Testis (tissue), 2 donors: ENCODE measurements at regions not wholly inside any gene's neighbourhood (a gene's known extent, or its start where the extent isn't known, plus 50 kb on each side); places are given as distances from the start of the nearest gene placed in this dataset.

ENCODE experiments used
- POLR2A ChIP-seq: fragments of 450-650 bp; IDR thresholded peaks from one replicate; pipeline ENCODE4 v1.6.1; 2017; ENCODE audit warnings: antibody characterized with exemption, mild to moderate bottlenecking, moderate library complexity
- TF ChIP-seq, protein P1 (sequence below), 3 experiments: fragments of 450-650 bp in 2 of 3; fragments of 200-600 bp in 1 of 3; sonication (generic) in 1 of 3; IDR thresholded peaks; one replicate each; pipeline ENCODE4 v1.5.1; 2016 to 2019; ENCODE audit warnings: antibody characterized with exemption in 3 of 3, mild to moderate bottlenecking in 2 of 3, moderate library complexity in 1 of 3

GRCh38 chr12:131564845-131565244, 146.0 kb upstream of the SFSWAP start:
- TF ChIP-seq, protein P1, sequence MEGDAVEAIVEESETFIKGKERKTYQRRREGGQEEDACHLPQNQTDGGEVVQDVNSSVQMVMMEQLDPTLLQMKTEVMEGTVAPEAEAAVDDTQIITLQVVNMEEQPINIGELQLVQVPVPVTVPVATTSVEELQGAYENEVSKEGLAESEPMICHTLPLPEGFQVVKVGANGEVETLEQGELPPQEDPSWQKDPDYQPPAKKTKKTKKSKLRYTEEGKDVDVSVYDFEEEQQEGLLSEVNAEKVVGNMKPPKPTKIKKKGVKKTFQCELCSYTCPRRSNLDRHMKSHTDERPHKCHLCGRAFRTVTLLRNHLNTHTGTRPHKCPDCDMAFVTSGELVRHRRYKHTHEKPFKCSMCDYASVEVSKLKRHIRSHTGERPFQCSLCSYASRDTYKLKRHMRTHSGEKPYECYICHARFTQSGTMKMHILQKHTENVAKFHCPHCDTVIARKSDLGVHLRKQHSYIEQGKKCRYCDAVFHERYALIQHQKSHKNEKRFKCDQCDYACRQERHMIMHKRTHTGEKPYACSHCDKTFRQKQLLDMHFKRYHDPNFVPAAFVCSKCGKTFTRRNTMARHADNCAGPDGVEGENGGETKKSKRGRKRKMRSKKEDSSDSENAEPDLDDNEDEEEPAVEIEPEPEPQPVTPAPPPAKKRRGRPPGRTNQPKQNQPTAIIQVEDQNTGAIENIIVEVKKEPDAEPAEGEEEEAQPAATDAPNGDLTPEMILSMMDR (IDR thresholded peaks at IDR 0.05), result no peak
- TF ChIP-seq POLR2A, result no peak
